IPS DF 6.9 (cell line): ENCODE measurements at regions not wholly inside any gene's neighbourhood (a gene's known extent, or its start where the extent isn't known, plus 50 kb on each side); places are given as distances from the start of the nearest gene placed in this dataset.

Source experiments
- DNase-seq: peaks from one replicate; pipeline ENCODE4 v3.0.0-alpha.2; 2013; ENCODE audit warnings: low read depth, low spot score
- H3K27ac ChIP-seq: one replicate; pipeline ENCODE4 v1.5.1; 2013; ENCODE audit warnings: low read length, control low read depth
- H3K27me3 ChIP-seq: 2 replicates; pipeline ENCODE4 v1.6.1; 2013; ENCODE audit warnings: mild to moderate bottlenecking, low read length; ENCODE audit not compliant: control insufficient read depth, insufficient read depth
- H3K36me3 ChIP-seq: 2 replicates; pipeline ENCODE4 v1.6.1; 2013; ENCODE audit warnings: low read length; ENCODE audit not compliant: control insufficient read depth, insufficient read depth
- H3K4me1 ChIP-seq: 2 replicates; pipeline ENCODE4 v1.6.1; 2013; ENCODE audit warnings: low read length; ENCODE audit not compliant: control insufficient read depth, insufficient read depth
- H3K4me3 ChIP-seq: 2 replicates; pipeline ENCODE4 v1.5.1; 2013; ENCODE audit warnings: mild to moderate bottlenecking, low read length
- H3K9me3 ChIP-seq: 2 replicates; pipeline ENCODE4 v1.6.1; 2013; ENCODE audit warnings: low read length, inconsistent platforms; ENCODE audit not compliant: control insufficient read depth, insufficient read depth
- WGBS: extraction: QIAGEN DNeasy Blood & Tissue Kit; methylation state at CpG from one replicate; pipeline ENCODE4 v1.1.7; 2013; ENCODE audit warnings: mixed read lengths, missing lambda C conversion rate; ENCODE audit not compliant: insufficient read length, insufficient coverage; 5-methylcytosine and 5-hydroxymethylcytosine counted together

- no peaks in the 10 kb centered on the region; the same call in 1 of the 2 replicates for H3K4me1 ChIP-seq
- WGBS = no CpG with 5 or more reads among the region's 4 CpGs
- DNase-seq = no peak
Observed at GRCh38 chr17:5783269-5783668, 199.0 kb upstream of the NLRP1 start.

GRCh38 chr17:5783851-5784250 is 199.5 kb upstream of the NLRP1 start:
- no peak overlapping the region for H3K4me3 ChIP-seq
- no peaks in the 10 kb centered on the region; the same call in 1 of the 2 replicates for H3K4me1 ChIP-seq
- no peak overlapping the region for H3K27ac ChIP-seq
- no peak for DNase-seq
- no CpG with 5 or more reads among the region's 3 CpGs for WGBS
- no peaks in the 10 kb centered on the region for H3K36me3 ChIP-seq
- no peaks in the 10 kb centered on the region for H3K9me3 ChIP-seq
- H3K27me3 ChIP-seq = no peaks in the 10 kb centered on the region

More at GRCh38 chr17:5783269-5783668, 199.0 kb upstream of the NLRP1 start:
- Histone ChIP-seq H3K36me3 (no peaks in the 10 kb centered on the region), H3K27ac (no peak overlapping the region), H3K4me3 (no peak overlapping the region), H3K9me3 (no peaks in the 10 kb centered on the region), H3K27me3 (no peaks in the 10 kb centered on the region)

- WGBS = no CpG with 5 or more reads among the region's 2 CpGs
- H3K27ac ChIP-seq = no peak overlapping the region
- no peaks in the 10 kb centered on the region for H3K9me3 ChIP-seq
Observed at GRCh38 chr17:5784791-5785190, 200.5 kb upstream of the NLRP1 start.

GRCh38 chr17:5785338-5785737 is 201.0 kb upstream of the NLRP1 start:
- no CpG with 5 or more reads among the region's 4 CpGs for WGBS
- no peak overlapping the region for H3K27ac ChIP-seq
- H3K27me3 ChIP-seq = no peaks in the 10 kb centered on the region
- H3K9me3 ChIP-seq = no peaks in the 10 kb centered on the region
- H3K36me3 ChIP-seq = no peaks in the 10 kb centered on the region
- no peaks in the 10 kb centered on the region; the same call in 1 of the 2 replicates for H3K4me1 ChIP-seq
- no peak overlapping the region for H3K4me3 ChIP-seq
- no peak for DNase-seq

More at GRCh38 chr17:5784791-5785190, 200.5 kb upstream of the NLRP1 start:
- DNase-seq = no peak
- Histone ChIP-seq H3K36me3 (no peaks in the 10 kb centered on the region), H3K27me3 (no peaks in the 10 kb centered on the region), H3K4me1 (no peaks in the 10 kb centered on the region; the same call in 1 of the 2 replicates), H3K4me3 (no peak overlapping the region)

GRCh38 chr17:5785867-5786509 is 201.7 kb upstream of the NLRP1 start:
- Histone ChIP-seq H3K27ac (no peak overlapping the region), H3K4me1 (no peaks in the 10 kb centered on the region), H3K36me3 (no peaks in the 10 kb centered on the region), H3K4me3 (no peak overlapping the region), H3K27me3 (no peaks in the 10 kb centered on the region), H3K9me3 (no peaks in the 10 kb centered on the region)
- DNase-seq = no peak
- no CpG with 5 or more reads among the region's 11 CpGs for WGBS

GRCh38 chr17:5786510-5786875 is 202.2 kb upstream of the NLRP1 start:
- DNase-seq = no peak
- Histone ChIP-seq H3K4me1 (no peaks in the 10 kb centered on the region), H3K27ac (no peak overlapping the region), H3K36me3 (no peaks in the 10 kb centered on the region), H3K9me3 (no peaks in the 10 kb centered on the region), H3K27me3 (no peaks in the 10 kb centered on the region), H3K4me3 (no peak overlapping the region)
- no CpG with 5 or more reads among the region's 6 CpGs for WGBS

GRCh38 chr17:5788266-5788900 is 204.1 kb upstream of the NLRP1 start:
- DNase-seq = no peak
- Histone ChIP-seq H3K4me3 (no peak overlapping the region), H3K27ac (no peak overlapping the region), H3K9me3 (no peaks in the 10 kb centered on the region), H3K4me1 (no peaks in the 10 kb centered on the region), H3K36me3 (no peaks in the 10 kb centered on the region), H3K27me3 (no peaks in the 10 kb centered on the region)
- no CpG with 5 or more reads among the region's 6 CpGs for WGBS

- no peak for DNase-seq
- H3K4me1 ChIP-seq = no peaks in the 10 kb centered on the region
- no peak overlapping the region for H3K4me3 ChIP-seq
- H3K27ac ChIP-seq = no peak overlapping the region
- H3K9me3 ChIP-seq = no peaks in the 10 kb centered on the region
- H3K36me3 ChIP-seq = no peaks in the 10 kb centered on the region
- no peaks in the 10 kb centered on the region for H3K27me3 ChIP-seq
- no CpG with 5 or more reads among the region's 15 CpGs for WGBS
Observed at GRCh38 chr17:5789528-5789927, 205.2 kb upstream of the NLRP1 start.

GRCh38 chr17:5793157-5793556 is 208.8 kb upstream of the NLRP1 start:
- DNase-seq = no peak
- Histone ChIP-seq H3K27ac (no peak overlapping the region), H3K27me3 (no peaks in the 10 kb centered on the region), H3K9me3 (no peaks in the 10 kb centered on the region), H3K4me3 (no peak overlapping the region), H3K36me3 (no peaks in the 10 kb centered on the region), H3K4me1 (peaks cover 2% of the 10 kb centered on the region)
- no CpG with 5 or more reads among the region's 4 CpGs for WGBS

GRCh38 chr17:5793899-5794298 is 209.6 kb upstream of the NLRP1 start:
- Histone ChIP-seq H3K27ac (no peak overlapping the region), H3K27me3 (no peaks in the 10 kb centered on the region), H3K4me3 (no peak overlapping the region), H3K9me3 (no peaks in the 10 kb centered on the region), H3K36me3 (no peaks in the 10 kb centered on the region), H3K4me1 (peaks cover 5% of the 10 kb centered on the region)
- no peak for DNase-seq
- no CpG with 5 or more reads among the region's 2 CpGs for WGBS

GRCh38 chr17:5794385-5794784 is 210.1 kb upstream of the NLRP1 start:
- H3K36me3 ChIP-seq = no peaks in the 10 kb centered on the region

More at GRCh38 chr17:5794385-5794784, 210.1 kb upstream of the NLRP1 start:
- WGBS = no CpG with 5 or more reads among the region's 7 CpGs
- DNase-seq = no peak
- Histone ChIP-seq H3K4me3 (no peak overlapping the region), H3K27ac (no peak overlapping the region), H3K27me3 (no peaks in the 10 kb centered on the region), H3K4me1 (peaks cover 5% of the 10 kb centered on the region), H3K9me3 (no peaks in the 10 kb centered on the region)
